HEK293 (cell line): ENCODE measurements at regions not wholly inside any gene's neighbourhood (a gene's known extent, or its start where the extent isn't known, plus 50 kb on each side); places are given as distances from the start of the nearest gene placed in this dataset.

Experiments used
- CTCF ChIA-PET: fragments of 350-600 bp; formaldehyde crosslinking; extraction: SDS; loops from one replicate; lab custom pipeline; 2021; ENCODE audit warnings: antibody characterized with exemption; lab: Yijun Ruan, JAX
- POLR2A ChIA-PET: fragments of 300-600 bp; formaldehyde crosslinking; extraction: SDS; loops from one replicate; lab custom pipeline; 2020; ENCODE audit warnings: antibody characterized with exemption, inconsistent platforms; lab: Yijun Ruan, JAX
- H3K27ac ChIP-seq: fragments of 200-500 bp; sonication (Bioruptor generic); 2 replicates; pipeline ENCODE4 v1.5.1; 2014; ENCODE audit warnings: low read depth, low read length, control low read depth, inconsistent platforms; ENCODE audit errors: extremely low read depth
- H3K36me3 ChIP-seq, 2 experiments: fragments of 200-500 bp in 1 of 2; sonication (Bioruptor generic) in 1 of 2; 1 replicate in 1 of 2; 2 replicates in 1 of 2; pipeline ENCODE4 v1.5.1; 2014 to 2017; ENCODE audit warnings: inconsistent platforms in 2 of 2, low read length in 2 of 2; ENCODE audit not compliant: control insufficient read depth in 2 of 2, insufficient read depth in 1 of 2
- H3K4me1 ChIP-seq: fragments of 200-500 bp; sonication (Bioruptor generic); 2 replicates; pipeline ENCODE4 v1.5.1; 2014; ENCODE audit warnings: mild to moderate bottlenecking, low read length, inconsistent platforms; ENCODE audit not compliant: control insufficient read depth, insufficient read depth
- H3K4me3 ChIP-seq: 2 replicates; pipeline ENCODE4 v1.5.1; 2011; ENCODE audit warnings: low read depth, mild to moderate bottlenecking, control low read depth, low read length, moderate library complexity
- H3K9me3 ChIP-seq: fragments of 200-500 bp; sonication (Bioruptor generic); 2 replicates; pipeline ENCODE4 v1.5.1; 2014; ENCODE audit warnings: low read depth, low read length, inconsistent platforms; ENCODE audit not compliant: control insufficient read depth, insufficient read depth
- BCL11B ChIP-seq: fragments of 450-650 bp; formaldehyde crosslinking; IDR thresholded peaks from 2 replicates; pipeline ENCODE4 v1.5.1; 2016; ENCODE audit warnings: low read depth, missing biosample characterization, missing genetic modification characterization
- BCL6B ChIP-seq: fragments of 450-650 bp; formaldehyde crosslinking; IDR thresholded peaks from 2 replicates; pipeline ENCODE4 v1.5.1; 2017; ENCODE audit warnings: missing biosample characterization, missing genetic modification characterization
- FEZF1 ChIP-seq: fragments of 450-650 bp; formaldehyde crosslinking; IDR thresholded peaks from 2 replicates; pipeline ENCODE4 v1.5.1; 2016; ENCODE audit warnings: missing biosample characterization, missing genetic modification characterization
- HOXC10 ChIP-seq: sonication (generic); formaldehyde crosslinking; IDR thresholded peaks from 2 replicates; pipeline ENCODE4 v1.8.1; 2023; ENCODE audit warnings: mild to moderate bottlenecking, missing genetic modification reagents
- IKZF3 ChIP-seq: fragments of 450-650 bp; IDR thresholded peaks from 2 replicates; pipeline ENCODE4 v1.5.0; 2018; ENCODE audit warnings: missing biosample characterization, mild to moderate bottlenecking, missing genetic modification characterization, moderate library complexity
- KLF9 ChIP-seq: fragments of 450-650 bp; formaldehyde crosslinking; IDR thresholded peaks from 2 replicates; pipeline ENCODE4 v1.5.1; 2016; ENCODE audit warnings: missing biosample characterization, missing genetic modification characterization, low read depth
- MEIS1 ChIP-seq: sonication (generic); formaldehyde crosslinking; IDR thresholded peaks from 2 replicates; pipeline ENCODE4 v1.8.1; 2022; ENCODE audit warnings: missing genetic modification reagents, mild to moderate bottlenecking, borderline replicate concordance
- OVOL3 ChIP-seq: fragments of 450-650 bp; formaldehyde crosslinking; IDR thresholded peaks from 2 replicates; pipeline ENCODE4 v1.5.1; 2016; ENCODE audit warnings: missing biosample characterization, missing genetic modification characterization
- SCRT2 ChIP-seq: fragments of 450-650 bp; formaldehyde crosslinking; IDR thresholded peaks from 2 replicates; pipeline ENCODE4 v1.5.1; 2016; ENCODE audit warnings: missing biosample characterization, missing genetic modification characterization
- SP2 ChIP-seq: fragments of 450-650 bp; formaldehyde crosslinking; IDR thresholded peaks from 2 replicates; pipeline ENCODE4 v1.5.1; 2016; ENCODE audit warnings: missing biosample characterization, missing genetic modification characterization
- ZBTB8A ChIP-seq: fragments of 450-650 bp; formaldehyde crosslinking; IDR thresholded peaks from 2 replicates; pipeline ENCODE4 v1.5.1; 2016; ENCODE audit warnings: missing biosample characterization, missing genetic modification characterization
- ZNF155 ChIP-seq: fragments of 450-650 bp; formaldehyde crosslinking; IDR thresholded peaks from 2 replicates; pipeline ENCODE4 v1.5.1; 2016; ENCODE audit warnings: missing biosample characterization, missing genetic modification characterization
- ZNF366 ChIP-seq: fragments of 450-650 bp; formaldehyde crosslinking; conservative IDR thresholded peaks from 2 replicates; pipeline ENCODE4 v1.5.1; 2016; ENCODE audit warnings: missing biosample characterization, missing genetic modification characterization
- ZNF394 ChIP-seq: fragments of 450-650 bp; formaldehyde crosslinking; IDR thresholded peaks from 2 replicates; pipeline ENCODE4 v1.5.1; 2016; ENCODE audit warnings: missing biosample characterization, missing genetic modification characterization, mild to moderate bottlenecking, moderate library complexity, borderline replicate concordance
- ZNF48 ChIP-seq: fragments of 450-650 bp; formaldehyde crosslinking; IDR thresholded peaks from 2 replicates; pipeline ENCODE4 v1.5.1; 2016; ENCODE audit warnings: missing biosample characterization, missing genetic modification characterization
- ZNF488 ChIP-seq: fragments of 450-650 bp; formaldehyde crosslinking; IDR thresholded peaks from 2 replicates; pipeline ENCODE4 v1.5.1; 2016; ENCODE audit warnings: missing biosample characterization, missing genetic modification characterization
- ZNF529 ChIP-seq: fragments of 450-650 bp; formaldehyde crosslinking; IDR thresholded peaks from 2 replicates; pipeline ENCODE4 v1.5.1; 2017; ENCODE audit warnings: missing genetic modification characterization, missing biosample characterization; ENCODE audit not compliant: insufficient replicate concordance
- ZNF548 ChIP-seq: fragments of 450-650 bp; formaldehyde crosslinking; IDR thresholded peaks from 2 replicates; pipeline ENCODE4 v1.5.1; 2016; ENCODE audit warnings: missing biosample characterization, missing genetic modification characterization
- ZNF560 ChIP-seq: fragments of 450-650 bp; formaldehyde crosslinking; IDR thresholded peaks from 2 replicates; pipeline ENCODE4 v1.5.1; 2017; ENCODE audit warnings: missing biosample characterization, missing genetic modification characterization, borderline replicate concordance
- ZNF585B ChIP-seq: fragments of 450-650 bp; formaldehyde crosslinking; IDR thresholded peaks from 2 replicates; pipeline ENCODE4 v1.5.1; 2016; ENCODE audit warnings: missing biosample characterization, missing genetic modification characterization
- ZNF624 ChIP-seq: fragments of 450-650 bp; formaldehyde crosslinking; IDR thresholded peaks from 2 replicates; pipeline ENCODE4 v1.5.1; 2017; ENCODE audit warnings: missing biosample characterization, missing genetic modification characterization
- ZNF645 ChIP-seq: fragments of 450-650 bp; formaldehyde crosslinking; IDR thresholded peaks from 2 replicates; pipeline ENCODE4; 2016; ENCODE audit warnings: missing biosample characterization, missing genetic modification characterization
- ZNF677 ChIP-seq: fragments of 450-650 bp; IDR thresholded peaks from 2 replicates; pipeline ENCODE4 v1.5.0; 2018; ENCODE audit warnings: missing biosample characterization, mild to moderate bottlenecking, missing genetic modification characterization, moderate library complexity
- ZNF768 ChIP-seq: fragments of 450-650 bp; formaldehyde crosslinking; IDR thresholded peaks from 2 replicates; pipeline ENCODE4 v1.5.1; 2018; ENCODE audit warnings: missing biosample characterization, mild to moderate bottlenecking, missing genetic modification characterization
- ZNF776 ChIP-seq: fragments of 450-650 bp; formaldehyde crosslinking; IDR thresholded peaks from 2 replicates; pipeline ENCODE4 v1.5.0; 2017; ENCODE audit warnings: missing biosample characterization, missing genetic modification characterization, borderline replicate concordance
- ZSCAN23 ChIP-seq: fragments of 450-650 bp; formaldehyde crosslinking; IDR thresholded peaks from 2 replicates; pipeline ENCODE4 v1.5.1; 2016; ENCODE audit warnings: missing biosample characterization, missing genetic modification characterization

- Histone ChIP-seq H3K4me1 (no peaks in the 10 kb centered on the region), H3K4me3 (no peak overlapping the region), H3K9me3 (no peaks in the 10 kb centered on the region), H3K27ac (no peak overlapping the region), H3K36me3 (no peaks in the 10 kb centered on the region)
- POLR2A ChIA-PET: no interaction called here
- TF ChIP-seq KLF9 (tag by site-specific recombination) (no peak), ZSCAN23 (tag by site-specific recombination) (no peak), FEZF1 (tag by site-specific recombination) (no peak), ZBTB8A (no peak), ZNF488 (tag by site-specific recombination) (no peak), BCL6B (tag by site-specific recombination) (no peak), BCL11B (tag by site-specific recombination) (no peak), ZNF776 (tag by site-specific recombination) (no peak), MEIS1 (CRISPR knock-in tag) (no peak), ZNF645 (tag by site-specific recombination) (no peak), ZNF585B (tag by site-specific recombination) (no peak), ZNF529 (tag by site-specific recombination) (no peak), ZNF366 (no peak), ZNF548 (tag by site-specific recombination) (no peak), ZNF768 (no peak), OVOL3 (tag by site-specific recombination) (no peak)
- TF ChIP-seq, all 188 proteins: peak for 0
- CTCF ChIA-PET: no interaction called here
These were observed 585.3 kb upstream of the CCNG1 start for GRCh38 chr5:162852134-162852533.

GRCh38 chr5:162858770-162859169 is 578.6 kb upstream of the CCNG1 start:
- TF ChIP-seq ZNF624 (tag by site-specific recombination): no peak
- no peak for TF ChIP-seq ZNF394 (tag by site-specific recombination)
- TF ChIP-seq, all 188 proteins: peak for 0
- no peak overlapping the region for H3K27ac ChIP-seq
- H3K9me3 ChIP-seq: no peaks in the 10 kb centered on the region
- no peak overlapping the region for H3K4me3 ChIP-seq
- H3K36me3 ChIP-seq: no peaks in the 10 kb centered on the region
- POLR2A ChIA-PET: no interaction called here
- CTCF ChIA-PET: no interaction called here
- no peaks in the 10 kb centered on the region for H3K4me1 ChIP-seq

- H3K36me3 ChIP-seq: no peaks in the 10 kb centered on the region
- no peaks in the 10 kb centered on the region for H3K9me3 ChIP-seq
- TF ChIP-seq ZNF548 (tag by site-specific recombination) (no peak), ZNF677 (tag by site-specific recombination) (no peak), SCRT2 (tag by site-specific recombination) (no peak), ZNF560 (tag by site-specific recombination) (no peak), IKZF3 (tag by site-specific recombination) (no peak), HOXC10 (CRISPR knock-in tag) (no peak), ZNF155 (tag by site-specific recombination) (no peak), ZNF48 (tag by site-specific recombination) (no peak), SP2 (tag by site-specific recombination) (no peak)
- H3K27ac ChIP-seq: no peak overlapping the region
- H3K4me1 ChIP-seq: no peaks in the 10 kb centered on the region
- ChIA-PET POLR2A (no interaction called here), CTCF (no interaction called here)
- no peak overlapping the region for H3K4me3 ChIP-seq
These were observed 566.4 kb upstream of the CCNG1 start for GRCh38 chr5:162870966-162871365.
